CD4-positive, alpha-beta T cell (primary cell): ENCODE measurements at regions not wholly inside any gene's neighbourhood (a gene's known extent, or its start where the extent isn't known, plus 50 kb on each side); places are given as distances from the start of the nearest gene placed in this dataset.

Experiments
- ATAC-seq: fragments of 200-7000 bp; cut with Tn5 transposase; one replicate; pipeline ENCODE4 v1.10.0; 2022; ENCODE audit warnings: mild to moderate bottlenecking; ENCODE audit not compliant: poor library complexity
- CTCF ChIA-PET: fragments of 350-600 bp; sonication (Branson Sonifier 250); formaldehyde crosslinking; loops from one replicate; lab custom pipeline; 2021; ENCODE audit warnings: antibody characterized with exemption, inconsistent platforms; lab: Charles Lee
- POLR2A ChIA-PET: fragments of 350-600 bp; sonication (Branson Sonifier 250); formaldehyde crosslinking; loops from one replicate; lab custom pipeline; 2021; ENCODE audit warnings: antibody characterized with exemption, inconsistent platforms; lab: Charles Lee
- DNase-seq, 14 experiments: peaks; one replicate each; pipeline ENCODE4 v3.0.0-alpha.2; 2013 to 2020; ENCODE audit warnings: mixed read lengths in 2 of 14
- H3K27ac ChIP-seq, 2 donors: one replicate each; pipeline versions ENCODE4 v1.5.1 to v1.7.0; 2013; ENCODE audit warnings: low read length in 2 of 2, low read depth in 1 of 2, mild to moderate bottlenecking in 1 of 2
- H3K27me3 ChIP-seq, 2 experiments: 1 replicate in 1 of 2; 2 replicates in 1 of 2; pipeline versions ENCODE4 v1.6.1 to v1.7.0; 2013; ENCODE audit warnings: low read length in 2 of 2, control low read depth in 1 of 2, mild to moderate bottlenecking in 1 of 2, moderate library complexity in 1 of 2; ENCODE audit not compliant: insufficient read depth in 2 of 2, control insufficient read depth in 1 of 2
- H3K36me3 ChIP-seq: one replicate; pipeline ENCODE4 v1.6.1; 2013; ENCODE audit warnings: low read length, control low read depth; ENCODE audit not compliant: insufficient read depth
- H3K4me1 ChIP-seq: one replicate; pipeline ENCODE4 v1.6.1; 2013; ENCODE audit warnings: low read length, control low read depth; ENCODE audit not compliant: insufficient read depth
- H3K4me3 ChIP-seq: one replicate; pipeline ENCODE4 v1.5.1; 2013; ENCODE audit warnings: mild to moderate bottlenecking, low read length, moderate library complexity
- H3K9me3 ChIP-seq, 2 experiments: 1 replicate in 1 of 2; 2 replicates in 1 of 2; pipeline versions ENCODE4 v1.6.1 to v1.7.0; 2013; ENCODE audit warnings: low read length in 2 of 2, mild to moderate bottlenecking in 2 of 2, control low read depth in 1 of 2, moderate library complexity in 1 of 2; ENCODE audit not compliant: control insufficient read depth in 1 of 2, insufficient read depth in 1 of 2
- H3K27ac Mint-ChIP-seq: one replicate; pipeline ENCODE4 v1.8.0; 2020; ENCODE audit warnings: mixed read lengths
- H3K27me3 Mint-ChIP-seq: one replicate; pipeline ENCODE4 v1.8.0; 2021; ENCODE audit warnings: mixed read lengths
- H3K36me3 Mint-ChIP-seq: one replicate; pipeline ENCODE4 v1.8.0; 2021; ENCODE audit warnings: low read depth, mixed read lengths
- H3K4me1 Mint-ChIP-seq: one replicate; pipeline ENCODE4 v1.8.0; 2021; ENCODE audit warnings: low read depth, mixed read lengths
- H3K4me3 Mint-ChIP-seq: one replicate; pipeline ENCODE4 v1.8.0; 2020; ENCODE audit warnings: mild to moderate bottlenecking, mixed read lengths
- H3K9me3 Mint-ChIP-seq: one replicate; pipeline ENCODE4 v1.8.0; 2020; ENCODE audit warnings: mixed read lengths
- CTCF ChIP-seq: fragments of 200-600 bp; IDR thresholded peaks from one replicate; pipeline ENCODE4 v1.8.0; 2022; ENCODE audit warnings: antibody characterized with exemption, mild to moderate bottlenecking
- intact Hi-C, 2 experiments: fragments of 100-400 bp; cut with DNase I in 1 of 2; cut with micrococcal nuclease in 1 of 2; formaldehyde crosslinking; loops; one replicate each; pipeline versions ENCODE4 v1.15.1 to v1.9.0; 2023 to 2025; cut with DNase I, micrococcal nuclease

GRCh38 chr13:67827992-67828391 lies 597.9 kb upstream of the PCDH9 start:
- CTCF ChIA-PET = no interaction called here
- Histone ChIP-seq H3K27ac (no peak overlapping the region), H3K36me3 (no peaks in the 10 kb centered on the region), H3K27me3 (no peaks in the 10 kb centered on the region), H3K9me3 (peaks cover 0 to 7% of the 10 kb centered on the region in 2 experiments), H3K4me1 (no peaks in the 10 kb centered on the region), H3K4me3 (no peak overlapping the region)
- intact Hi-C loops = no loop called here
- H3K36me3 Mint-ChIP-seq = no peaks in the 10 kb centered on the region
- ATAC-seq = no peak
- no peak for TF ChIP-seq CTCF
- no peaks in the 10 kb centered on the region for H3K27me3 Mint-ChIP-seq
- no peak overlapping the region for H3K27ac Mint-ChIP-seq
- peaks cover 15% of the 10 kb centered on the region for H3K9me3 Mint-ChIP-seq
- DNase-seq = no peak
- no peaks in the 10 kb centered on the region for H3K4me1 Mint-ChIP-seq
- POLR2A ChIA-PET = no interaction called here
- H3K4me3 Mint-ChIP-seq = no peak overlapping the region

GRCh38 chr13:67821606-67822005 lies 591.5 kb upstream of the PCDH9 start:
- Histone ChIP-seq H3K27me3 (no peaks in the 10 kb centered on the region), H3K27ac (no peak overlapping the region), H3K9me3 (peaks cover 0 to 4% of the 10 kb centered on the region in 2 experiments), H3K4me3 (no peak overlapping the region), H3K36me3 (no peaks in the 10 kb centered on the region), H3K4me1 (no peaks in the 10 kb centered on the region)
- Mint-ChIP-seq H3K9me3 (peaks cover 2% of the 10 kb centered on the region), H3K4me1 (no peaks in the 10 kb centered on the region), H3K27ac (no peak overlapping the region), H3K27me3 (no peaks in the 10 kb centered on the region), H3K36me3 (no peaks in the 10 kb centered on the region), H3K4me3 (no peak overlapping the region)
- TF ChIP-seq CTCF = no peak
- intact Hi-C loops = no loop called here
- ATAC-seq = no peak
- ChIA-PET POLR2A (no interaction called here), CTCF (no interaction called here)
- DNase-seq = no peak

- intact Hi-C loops = no loop called here
- H3K4me1 ChIP-seq = no peaks in the 10 kb centered on the region
- no peaks in the 10 kb centered on the region for H3K36me3 ChIP-seq
- DNase-seq (no peak), ATAC-seq (no peak)
- H3K9me3 Mint-ChIP-seq = peaks cover 16% of the 10 kb centered on the region
- ChIA-PET CTCF (no interaction called here), POLR2A (no interaction called here)
- H3K4me3 Mint-ChIP-seq = no peak overlapping the region
- no peaks in the 10 kb centered on the region for H3K36me3 Mint-ChIP-seq
- no peak for TF ChIP-seq CTCF
- peaks cover 0 to 5% of the 10 kb centered on the region in 2 experiments for H3K9me3 ChIP-seq
- no peaks in the 10 kb centered on the region for H3K27me3 ChIP-seq
- no peak overlapping the region for H3K27ac ChIP-seq
- H3K27ac Mint-ChIP-seq = no peak overlapping the region
- H3K4me1 Mint-ChIP-seq = no peaks in the 10 kb centered on the region
- no peak overlapping the region for H3K4me3 ChIP-seq
- H3K27me3 Mint-ChIP-seq = no peaks in the 10 kb centered on the region
Observed at GRCh38 chr13:67806796-67807195, 576.7 kb upstream of the PCDH9 start.
